Keratinocyte (primary cell): ENCODE measurements at regions not wholly inside any gene's neighbourhood (a gene's known extent, or its start where the extent isn't known, plus 50 kb on each side); places are given as distances from the start of the nearest gene placed in this dataset.

Experiments used
- CTCF ChIP-seq, 3 experiments: IDR thresholded peaks in 1 of 3; conservative IDR thresholded peaks in 1 of 3; optimal IDR thresholded peaks in 1 of 3; 2 replicates in 2 of 3; 3 replicates in 1 of 3; pipeline versions ENCODE3 to v1.5.1; 2011; ENCODE audit warnings: low read length in 3 of 3, mild to moderate bottlenecking in 3 of 3, moderate library complexity in 2 of 3, control low read depth in 1 of 3, inconsistent platforms in 1 of 3; ENCODE audit not compliant: insufficient read depth in 2 of 3; ENCODE audit errors: extremely low read depth in 1 of 3
- EZH2 ChIP-seq: IDR thresholded peaks from one replicate; pipeline ENCODE4 v1.6.1; 2012; ENCODE audit warnings: inconsistent platforms, mild to moderate bottlenecking, low read length, moderate library complexity

DNA sequence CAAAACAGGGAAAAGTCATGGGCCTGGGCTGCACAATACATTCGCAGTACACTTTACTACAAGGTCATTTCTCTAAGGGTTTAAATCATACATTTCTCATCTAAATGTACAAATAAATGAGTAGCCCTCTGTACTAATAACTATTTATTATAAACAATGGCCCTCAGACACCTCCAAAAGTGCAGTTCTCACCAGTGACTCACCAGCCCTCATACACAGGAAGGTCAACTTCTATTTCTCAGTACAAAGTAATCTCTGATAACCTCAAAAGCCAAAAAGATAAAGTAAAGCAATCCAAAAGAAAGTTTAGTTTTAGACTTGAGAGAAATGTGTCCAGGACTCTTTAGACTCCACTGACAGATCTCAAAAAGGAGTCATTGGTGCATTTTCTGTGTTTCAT, 1258.1 kb upstream of the CDH6 start:
- no peak for TF ChIP-seq CTCF (optimal IDR thresholded peaks at IDR 0.05 in 1 of 3, IDR thresholded peaks at IDR 0.05 in 1 of 3, conservative IDR thresholded peaks at IDR 0.05 in 1 of 3; ENCODE audit: extremely low read depth in 1 of 3, insufficient read depth in 2 of 3, low read length in 3 of 3)
- TF ChIP-seq EZH2, result no peak
